H9 (cell line): ENCODE measurements at regions not wholly inside any gene's neighbourhood (a gene's known extent, or its start where the extent isn't known, plus 50 kb on each side); places are given as distances from the start of the nearest gene placed in this dataset.

Experiments used
- DNase-seq: peaks from one replicate; pipeline ENCODE4 v3.0.0-alpha.2; 2017
- H2AFZ ChIP-seq: one replicate; pipeline ENCODE4 v1.6.1; 2013; ENCODE audit warnings: mild to moderate bottlenecking, low read length, control low read depth, moderate library complexity
- H2AK5ac ChIP-seq: 2 replicates; pipeline ENCODE4 v1.6.1; 2013; ENCODE audit warnings: low read length, control low read depth, mixed read lengths; ENCODE audit not compliant: insufficient read length
- H2BK120ac ChIP-seq: one replicate; pipeline ENCODE4 v1.6.1; 2013; ENCODE audit warnings: low read depth, mild to moderate bottlenecking, low read length, control low read depth, inconsistent platforms; ENCODE audit not compliant: poor library complexity, severe bottlenecking
- H2BK12ac ChIP-seq: 2 replicates; pipeline ENCODE4 v1.6.1; 2013; ENCODE audit warnings: low read length, control low read depth, mixed read lengths, low read depth; ENCODE audit not compliant: insufficient read length
- H2BK15ac ChIP-seq: 2 replicates; pipeline ENCODE4 v1.6.1; 2013; ENCODE audit warnings: low read depth, low read length, control low read depth
- H2BK20ac ChIP-seq: one replicate; pipeline ENCODE4 v1.6.1; 2013; ENCODE audit warnings: low read depth, mild to moderate bottlenecking, low read length, control low read depth, inconsistent platforms; ENCODE audit not compliant: poor library complexity, severe bottlenecking
- H2BK5ac ChIP-seq: 2 replicates; pipeline ENCODE4 v1.6.1; 2013; ENCODE audit warnings: low read length, control low read depth, mixed read lengths; ENCODE audit not compliant: insufficient read length
- H3K14ac ChIP-seq: 2 replicates; pipeline ENCODE4 v1.6.1; 2013; ENCODE audit warnings: low read length, control low read depth; ENCODE audit not compliant: insufficient read depth
- H3K18ac ChIP-seq: 2 replicates; pipeline ENCODE4 v1.6.1; 2013; ENCODE audit warnings: low read depth, mild to moderate bottlenecking, mixed read lengths, low read length, control low read depth; ENCODE audit not compliant: insufficient read length
- H3K23ac ChIP-seq: 2 replicates; pipeline ENCODE4 v1.6.1; 2013; ENCODE audit warnings: low read length, control low read depth, mixed read lengths, low read depth; ENCODE audit not compliant: insufficient read length
- H3K23me2 ChIP-seq: 2 replicates; pipeline ENCODE4 v1.6.1; 2013; ENCODE audit warnings: low read depth, mild to moderate bottlenecking, mixed read lengths, low read length, control low read depth; ENCODE audit not compliant: insufficient read length, poor library complexity, severe bottlenecking
- H3K27ac ChIP-seq: 2 replicates; pipeline ENCODE4 v1.5.1; 2013; ENCODE audit warnings: low read length, control low read depth, mixed read lengths, low read depth; ENCODE audit not compliant: insufficient read length
- H3K27me3 ChIP-seq: 2 replicates; pipeline ENCODE4 v1.6.1; 2013; ENCODE audit warnings: low read length, control low read depth, inconsistent platforms; ENCODE audit not compliant: insufficient read depth
- H3K4ac ChIP-seq: 2 replicates; pipeline ENCODE4 v1.6.1; 2013; ENCODE audit warnings: low read depth, mild to moderate bottlenecking, control low read depth, inconsistent platforms, low read length, moderate library complexity
- H3K4me1 ChIP-seq: 2 replicates; pipeline ENCODE4 v1.6.1; 2013; ENCODE audit warnings: low read length, control low read depth, inconsistent platforms; ENCODE audit not compliant: insufficient read depth
- H3K4me2 ChIP-seq: 2 replicates; pipeline ENCODE4 v1.6.1; 2013; ENCODE audit warnings: low read length, control low read depth, mixed read lengths; ENCODE audit not compliant: insufficient read length, insufficient read depth
- H3K56ac ChIP-seq: 2 replicates; pipeline ENCODE4 v1.6.1; 2013; ENCODE audit warnings: low read depth, mild to moderate bottlenecking, mixed read lengths, low read length, control low read depth; ENCODE audit not compliant: insufficient read length
- H3K79me1 ChIP-seq: 2 replicates; pipeline ENCODE4 v1.6.1; 2013; ENCODE audit warnings: low read depth, mild to moderate bottlenecking, moderate library complexity, low read length, control low read depth, inconsistent platforms; ENCODE audit not compliant: insufficient read depth, poor library complexity, severe bottlenecking
- H3K79me2 ChIP-seq: 2 replicates; pipeline ENCODE4 v1.6.1; 2013; ENCODE audit warnings: low read length, control low read depth, inconsistent platforms; ENCODE audit not compliant: insufficient read depth
- H3K9ac ChIP-seq: 2 replicates; pipeline ENCODE4 v1.6.1; 2013; ENCODE audit warnings: low read length, control low read depth, mixed read lengths; ENCODE audit not compliant: insufficient read length; ENCODE audit errors: extremely low read depth
- H3K9me3 ChIP-seq: one replicate; pipeline ENCODE4 v1.6.1; 2013; ENCODE audit warnings: low read depth, low read length, inconsistent platforms; ENCODE audit not compliant: control insufficient read depth
- H3T11ph ChIP-seq: one replicate; pipeline ENCODE4 v1.6.1; 2013; ENCODE audit warnings: mild to moderate bottlenecking, low read length, control low read depth, inconsistent platforms
- H4K20me1 ChIP-seq: one replicate; pipeline ENCODE4 v1.6.1; 2013; ENCODE audit not compliant: control insufficient read depth, insufficient read length, insufficient read depth
- H4K5ac ChIP-seq: 2 replicates; pipeline ENCODE4 v1.6.1; 2013; ENCODE audit warnings: low read depth, mild to moderate bottlenecking, mixed read lengths, low read length, control low read depth; ENCODE audit not compliant: insufficient read length
- H4K8ac ChIP-seq: replicated peaks from 2 replicates; pipeline ENCODE4 v1.6.1; 2013; ENCODE audit warnings: low read length, control low read depth, mixed read lengths, low read depth; ENCODE audit not compliant: insufficient read length
- H4K91ac ChIP-seq: 2 replicates; pipeline ENCODE4 v1.6.1; 2013; ENCODE audit warnings: low read depth, mild to moderate bottlenecking, moderate library complexity, mixed read lengths, low read length, control low read depth; ENCODE audit not compliant: insufficient read length
- H3K27ac Mint-ChIP-seq, 3 experiments: 2 replicates in 2 of 3; 3 replicates in 1 of 3; pipeline ENCODE4 v1.8.0; 2020 to 2021; ENCODE audit warnings: mixed read lengths in 3 of 3, mild to moderate bottlenecking in 1 of 3, moderate library complexity in 1 of 3
- H3K27me3 Mint-ChIP-seq: 2 replicates; pipeline ENCODE4 v1.8.0; 2021; ENCODE audit warnings: low read depth, mild to moderate bottlenecking, moderate library complexity, mixed read lengths
- H3K36me3 Mint-ChIP-seq, 3 experiments: 2 replicates in 2 of 3; 3 replicates in 1 of 3; pipeline ENCODE4 v1.8.0; 2020 to 2021; ENCODE audit warnings: low read depth in 3 of 3, mixed read lengths in 3 of 3; ENCODE audit not compliant: insufficient read depth in 1 of 3
- H3K4me1 Mint-ChIP-seq, 2 experiments: 2 replicates each; pipeline ENCODE4 v1.8.0; 2020; ENCODE audit warnings: mixed read lengths in 2 of 2
- H3K4me3 Mint-ChIP-seq, 2 experiments: 2 replicates in 1 of 2; 3 replicates in 1 of 2; pipeline ENCODE4 v1.8.0; 2020 to 2021; ENCODE audit warnings: mild to moderate bottlenecking in 2 of 2, mixed read lengths in 2 of 2, moderate library complexity in 1 of 2
- H3K9me3 Mint-ChIP-seq, 2 experiments: 2 replicates in 1 of 2; 3 replicates in 1 of 2; pipeline ENCODE4 v1.8.0; 2020; ENCODE audit warnings: mild to moderate bottlenecking in 2 of 2, mixed read lengths in 2 of 2, moderate library complexity in 1 of 2
- CTCF ChIP-seq: fragments of 200-600 bp; sonication (generic); conservative IDR thresholded peaks from 3 replicates; pipeline ENCODE4 v1.8.0; 2021; ENCODE audit warnings: antibody characterized with exemption, mild to moderate bottlenecking
- WGBS: extraction: QIAGEN DNeasy Blood & Tissue Kit; methylation state at CpG from one replicate; pipeline ENCODE4 v1.1.7; 2013; ENCODE audit warnings: missing lambda C conversion rate, low lambda C conversion rate, mixed read lengths; ENCODE audit not compliant: insufficient read length; ENCODE audit errors: extremely low coverage; 5-methylcytosine and 5-hydroxymethylcytosine counted together

GRCh38 chr10:32148864-32149251, 92.6 kb upstream of the KIF5B start:
- no peak overlapping the region for H4K5ac ChIP-seq
- no peaks in the 10 kb centered on the region for H3K27me3 ChIP-seq
- H3T11ph ChIP-seq, result no peak overlapping the region
- no peak for TF ChIP-seq CTCF
- peaks cover 14% of the 10 kb centered on the region in 2 experiments; a peak in 3 of 4 replicates for H3K4me1 Mint-ChIP-seq
- no peak overlapping the region for H3K56ac ChIP-seq
- H3K27me3 Mint-ChIP-seq, result no peaks in the 10 kb centered on the region
- H3K18ac ChIP-seq, result no peak overlapping the region
- H4K20me1 ChIP-seq, result no peaks in the 10 kb centered on the region
- peak overlapping the region in 1 of 3 experiments; percentile 65; a peak in 2 of 7 replicates for H3K27ac Mint-ChIP-seq
- no peak overlapping the region for H4K91ac ChIP-seq
- no peak overlapping the region for H3K4me2 ChIP-seq
- no peaks in the 10 kb centered on the region for H3K4me1 ChIP-seq
- no peak overlapping the region for H3K27ac ChIP-seq
- no peak for DNase-seq
- H2AFZ ChIP-seq, result no peak overlapping the region
- H2AK5ac ChIP-seq, result no peak overlapping the region
- no peak overlapping the region for H3K23ac ChIP-seq
- no peaks in the 10 kb centered on the region for H3K23me2 ChIP-seq
- H4K8ac ChIP-seq, result no peak overlapping the region
- WGBS, result no CpG with 5 or more reads among the region's 4 CpGs
- peaks cover 0 to 11% (median 4%) of the 10 kb centered on the region in 3 experiments; a peak in 3 of 7 replicates for H3K36me3 Mint-ChIP-seq
- no peaks in the 10 kb centered on the region for H3K79me1 ChIP-seq
- no peak overlapping the region for H3K4me3 Mint-ChIP-seq
- H2BK120ac ChIP-seq, result no peak overlapping the region
- no peak overlapping the region for H2BK20ac ChIP-seq
- no peak overlapping the region for H2BK5ac ChIP-seq
- H2BK15ac ChIP-seq, result no peak overlapping the region
- no peak overlapping the region for H3K9ac ChIP-seq
- no peak overlapping the region for H3K4ac ChIP-seq
- H3K9me3 ChIP-seq, result no peaks in the 10 kb centered on the region
- no peak overlapping the region for H3K14ac ChIP-seq
- H3K79me2 ChIP-seq, result no peaks in the 10 kb centered on the region
- peaks cover 10 to 11% of the 10 kb centered on the region in 2 experiments for H3K9me3 Mint-ChIP-seq
- no peak overlapping the region for H2BK12ac ChIP-seq
